HG03097 (cell line): ENCODE measurements at regions not wholly inside any gene's neighbourhood (a gene's known extent, or its start where the extent isn't known, plus 50 kb on each side); places are given as distances from the start of the nearest gene placed in this dataset.

Source experiments
- ATAC-seq: cut with Tn5 transposase; IDR thresholded peaks from one replicate; pipeline ENCODE4 v1.9.1; 2021; ENCODE audit not compliant: unreplicated experiment, low FRiP score

- no peak for ATAC-seq
Observed at GRCh38 chr2:171225989-171226388, 65.3 kb upstream of the TLK1 start.

GRCh38 chr2:171225302-171225980 lies 64.7 kb upstream of the TLK1 start:
- no peak for ATAC-seq

GRCh38 chr2:171217330-171217729 lies 56.6 kb upstream of the TLK1 start:
- ATAC-seq: no peak

- ATAC-seq: no peak
Observed at GRCh38 chr2:171216631-171217030, 55.9 kb upstream of the TLK1 start.

DNA sequence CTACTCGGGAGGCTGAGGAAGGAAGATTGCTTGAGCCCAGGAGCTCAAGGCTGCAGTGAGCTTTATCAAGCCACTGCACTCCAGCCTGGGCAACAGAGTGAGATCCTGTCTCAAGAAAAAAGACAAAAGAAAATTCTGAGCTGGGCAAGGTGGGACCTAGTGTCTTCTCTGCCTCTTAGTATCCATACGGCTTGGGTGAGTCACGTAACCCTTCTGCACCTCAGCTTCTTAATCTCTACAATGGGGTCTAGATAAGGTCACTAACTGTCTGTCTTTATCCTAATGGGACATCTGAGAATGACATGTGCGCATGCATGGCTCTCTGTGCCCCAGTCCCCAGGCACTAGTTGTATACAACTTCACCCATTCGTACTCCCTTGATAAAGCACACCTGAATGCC lies 53.4 kb upstream of the TLK1 start:
- no peak for ATAC-seq

DNA sequence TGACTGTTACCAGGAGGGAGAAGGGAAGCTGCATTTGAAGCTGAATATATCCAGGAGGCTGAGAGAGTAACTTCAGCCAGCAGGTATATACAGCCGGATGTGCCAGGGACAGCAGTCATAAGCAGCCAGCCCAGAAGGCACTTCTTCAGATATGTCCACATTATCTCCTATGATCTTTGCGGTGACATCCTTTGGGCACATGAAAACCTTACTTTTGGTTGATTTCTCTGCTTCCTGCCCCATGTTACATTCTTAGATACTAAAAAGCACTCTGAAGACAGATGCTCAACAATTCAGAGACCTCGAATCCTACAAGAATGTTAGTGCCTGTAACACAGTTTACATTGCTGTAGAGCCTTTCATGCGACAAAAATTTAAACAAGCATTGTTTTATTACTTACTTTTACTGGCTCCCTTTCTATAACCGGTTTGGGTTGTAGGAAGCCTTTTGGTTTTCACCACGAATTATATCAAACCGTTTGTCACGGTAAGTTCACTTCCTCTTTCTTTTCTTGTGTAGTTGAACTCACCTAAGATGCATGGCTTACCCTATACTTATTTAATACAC lies 50.3 kb upstream of the TLK1 start:
- peak; percentile 65 for ATAC-seq
